Loucy (cell line): ENCODE measurements at regions not wholly inside any gene's neighbourhood (a gene's known extent, or its start where the extent isn't known, plus 50 kb on each side); places are given as distances from the start of the nearest gene placed in this dataset.

Source experiments
- CTCF ChIP-seq: fragments of 200-600 bp; sonication (generic); conservative IDR thresholded peaks from 2 replicates; pipeline ENCODE4 v1.5.1; 2014; ENCODE audit warnings: mild to moderate bottlenecking, antibody characterized with exemption, low read length
- EZH2phosphoT487 ChIP-seq: fragments of 200-600 bp; IDR thresholded peaks from 2 replicates; pipeline ENCODE4 v1.6.1; 2018; ENCODE audit warnings: antibody characterized with exemption, mild to moderate bottlenecking, moderate library complexity, borderline replicate concordance

DNA sequence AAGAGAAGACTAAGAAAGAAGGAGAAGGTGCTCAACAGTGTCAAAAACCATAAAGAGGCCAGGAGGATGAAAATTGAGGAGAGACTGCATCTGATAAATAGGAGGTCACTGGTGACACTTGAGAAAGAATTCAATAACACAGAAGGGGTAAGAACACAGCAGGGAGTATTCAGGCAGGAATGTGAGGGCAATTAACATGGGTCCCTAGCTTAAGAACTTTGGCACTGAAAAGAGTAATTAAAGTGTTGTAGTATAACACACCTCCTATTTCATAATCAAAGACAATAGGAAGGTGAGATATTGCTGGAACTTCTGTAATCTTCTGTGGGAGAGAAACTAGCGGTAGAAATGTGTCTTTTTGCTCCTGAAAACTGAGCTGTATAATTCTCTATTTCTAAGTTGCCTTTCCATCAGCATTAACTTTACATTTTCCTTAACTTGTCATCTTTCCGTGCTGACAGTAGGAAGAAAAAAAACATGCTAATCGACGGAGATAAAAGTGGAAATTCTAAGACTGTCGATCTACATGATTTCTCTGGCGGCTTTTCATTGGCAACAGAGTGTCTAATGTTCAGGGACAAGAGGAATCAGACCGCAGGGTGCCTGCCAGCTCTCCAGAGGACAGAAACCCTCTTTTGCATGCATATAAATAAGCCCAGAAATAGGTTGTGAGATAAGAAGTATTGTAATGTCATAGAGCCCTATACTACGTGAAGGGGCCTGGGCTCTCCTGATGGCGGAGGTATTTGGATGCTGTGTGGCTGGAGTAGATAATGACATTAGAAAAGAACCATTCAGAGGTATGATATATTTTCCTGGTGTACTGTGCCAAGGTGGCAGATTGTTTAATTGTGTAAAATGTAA, 147.9 kb upstream of the GAP43 start:
- TF ChIP-seq CTCF = no peak
- TF ChIP-seq EZH2phosphoT487 = no peak
